ENCODE measurements at regions not wholly inside any gene's neighbourhood (a gene's known extent, or its start where the extent isn't known, plus 50 kb on each side); places are given as distances from the start of the nearest gene placed in this dataset.

GRCh38 chr10:9800011-9800410, 1217.7 kb upstream of the CELF2 start:
- no peak for TF ChIP-seq CTCF (conservative IDR thresholded peaks at IDR 0.05 in 1 of 2, IDR thresholded peaks at IDR 0.05 in 1 of 2; ENCODE audit: extremely low read depth in 1 of 2, insufficient read depth in 1 of 2, low read depth in 1 of 2, low read length in 2 of 2)
- no peak for TF ChIP-seq EZH2 (IDR thresholded peaks at IDR 0.05; ENCODE audit: borderline replicate concordance, low read length)

Data from mammary epithelial cell (primary cell).